ENCODE measurements at regions not wholly inside any gene's neighbourhood (a gene's known extent, or its start where the extent isn't known, plus 50 kb on each side); places are given as distances from the start of the nearest gene placed in this dataset.

DNA sequence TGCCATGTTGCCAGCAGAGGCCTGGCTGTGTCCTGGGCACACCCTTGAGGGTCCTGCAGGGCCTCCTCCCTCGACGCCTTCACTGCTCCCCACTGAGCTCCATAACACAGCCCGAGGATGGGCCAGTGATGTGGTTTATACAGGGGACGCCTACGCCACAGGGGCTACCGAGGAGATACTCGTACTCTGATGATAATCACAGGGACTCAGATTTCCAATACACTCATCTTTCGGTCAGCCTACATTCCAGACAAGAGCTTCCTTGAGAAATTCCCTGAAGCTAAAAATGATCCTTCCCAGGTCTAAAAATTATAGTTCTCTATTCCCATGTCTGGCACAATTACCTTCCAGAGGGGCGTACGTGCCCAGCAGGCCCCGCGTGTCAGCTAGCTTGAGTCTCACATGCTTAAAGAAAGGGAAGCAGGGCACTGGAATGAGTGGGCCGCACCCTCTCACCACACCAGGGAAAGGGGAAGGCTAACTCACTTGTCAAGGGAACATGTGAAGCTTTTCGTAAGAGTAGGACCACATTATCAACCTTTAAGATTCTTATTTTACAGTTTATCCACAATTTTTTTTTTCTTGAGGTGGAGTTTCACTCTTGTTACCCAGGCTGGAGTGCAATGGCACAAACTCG is 159.5 kb upstream of the NDUFV2 start (continued):
- TF ChIP-seq ZBTB33 (CRISPR knock-in tag; IDR thresholded peaks at IDR 0.05), result 0 out of 2 replicates have a peak, but pooled peaks have one; percentile 36
- no peak for TF ChIP-seq MECOM (CRISPR knock-in tag; IDR thresholded peaks at IDR 0.05)
- no peak for TF ChIP-seq ZNF354B (CRISPR knock-in tag; IDR thresholded peaks at IDR 0.05)
- TF ChIP-seq OTX1 (CRISPR knock-in tag; IDR thresholded peaks at IDR 0.05), result no peak
- no peak for TF ChIP-seq ZNF449 (CRISPR knock-in tag; IDR thresholded peaks at IDR 0.05)
- no peak for TF ChIP-seq ZNF778 (CRISPR knock-in tag; IDR thresholded peaks at IDR 0.05)
- TF ChIP-seq RBM17 (IDR thresholded peaks at IDR 0.05; ENCODE audit: borderline replicate concordance, low read depth, low read length), result no peak
- TF ChIP-seq RBFOX2 (IDR thresholded peaks at IDR 0.05; ENCODE audit: low read depth, low read length), result no peak
- no peak for TF ChIP-seq POLR2G (IDR thresholded peaks at IDR 0.05; ENCODE audit: low read depth, low read length)
- TF ChIP-seq USF1 (CRISPR knock-in tag; IDR thresholded peaks at IDR 0.05), result no peak
- no peak for TF ChIP-seq TAF1 (IDR thresholded peaks at IDR 0.05; ENCODE audit: control insufficient read depth, extremely low read depth, insufficient read depth, low read length, severe bottlenecking)
- TF ChIP-seq ZNF174 (CRISPR knock-in tag; IDR thresholded peaks at IDR 0.05), result no peak

All from K562 (cell line).